H9 (cell line): ENCODE measurements at regions not wholly inside any gene's neighbourhood (a gene's known extent, or its start where the extent isn't known, plus 50 kb on each side); places are given as distances from the start of the nearest gene placed in this dataset.

ENCODE experiments used
- DNase-seq: peaks from one replicate; pipeline ENCODE4 v3.0.0-alpha.2; 2017
- H2AFZ ChIP-seq: one replicate; pipeline ENCODE4 v1.6.1; 2013; ENCODE audit warnings: mild to moderate bottlenecking, low read length, control low read depth, moderate library complexity
- H2AK5ac ChIP-seq: 2 replicates; pipeline ENCODE4 v1.6.1; 2013; ENCODE audit warnings: low read length, control low read depth, mixed read lengths; ENCODE audit not compliant: insufficient read length
- H2BK120ac ChIP-seq: one replicate; pipeline ENCODE4 v1.6.1; 2013; ENCODE audit warnings: low read depth, mild to moderate bottlenecking, low read length, control low read depth, inconsistent platforms; ENCODE audit not compliant: poor library complexity, severe bottlenecking
- H2BK12ac ChIP-seq: 2 replicates; pipeline ENCODE4 v1.6.1; 2013; ENCODE audit warnings: low read length, control low read depth, mixed read lengths, low read depth; ENCODE audit not compliant: insufficient read length
- H2BK15ac ChIP-seq: 2 replicates; pipeline ENCODE4 v1.6.1; 2013; ENCODE audit warnings: low read depth, low read length, control low read depth
- H2BK20ac ChIP-seq: one replicate; pipeline ENCODE4 v1.6.1; 2013; ENCODE audit warnings: low read depth, mild to moderate bottlenecking, low read length, control low read depth, inconsistent platforms; ENCODE audit not compliant: poor library complexity, severe bottlenecking
- H2BK5ac ChIP-seq: 2 replicates; pipeline ENCODE4 v1.6.1; 2013; ENCODE audit warnings: low read length, control low read depth, mixed read lengths; ENCODE audit not compliant: insufficient read length
- H3K14ac ChIP-seq: 2 replicates; pipeline ENCODE4 v1.6.1; 2013; ENCODE audit warnings: low read length, control low read depth; ENCODE audit not compliant: insufficient read depth
- H3K18ac ChIP-seq: 2 replicates; pipeline ENCODE4 v1.6.1; 2013; ENCODE audit warnings: low read depth, mild to moderate bottlenecking, mixed read lengths, low read length, control low read depth; ENCODE audit not compliant: insufficient read length
- H3K23ac ChIP-seq: 2 replicates; pipeline ENCODE4 v1.6.1; 2013; ENCODE audit warnings: low read length, control low read depth, mixed read lengths, low read depth; ENCODE audit not compliant: insufficient read length
- H3K23me2 ChIP-seq: 2 replicates; pipeline ENCODE4 v1.6.1; 2013; ENCODE audit warnings: low read depth, mild to moderate bottlenecking, mixed read lengths, low read length, control low read depth; ENCODE audit not compliant: insufficient read length, poor library complexity, severe bottlenecking
- H3K27ac ChIP-seq: 2 replicates; pipeline ENCODE4 v1.5.1; 2013; ENCODE audit warnings: low read length, control low read depth, mixed read lengths, low read depth; ENCODE audit not compliant: insufficient read length
- H3K27me3 ChIP-seq: 2 replicates; pipeline ENCODE4 v1.6.1; 2013; ENCODE audit warnings: low read length, control low read depth, inconsistent platforms; ENCODE audit not compliant: insufficient read depth
- H3K4ac ChIP-seq: 2 replicates; pipeline ENCODE4 v1.6.1; 2013; ENCODE audit warnings: low read depth, mild to moderate bottlenecking, control low read depth, inconsistent platforms, low read length, moderate library complexity
- H3K4me1 ChIP-seq: 2 replicates; pipeline ENCODE4 v1.6.1; 2013; ENCODE audit warnings: low read length, control low read depth, inconsistent platforms; ENCODE audit not compliant: insufficient read depth
- H3K4me2 ChIP-seq: 2 replicates; pipeline ENCODE4 v1.6.1; 2013; ENCODE audit warnings: low read length, control low read depth, mixed read lengths; ENCODE audit not compliant: insufficient read length, insufficient read depth
- H3K56ac ChIP-seq: 2 replicates; pipeline ENCODE4 v1.6.1; 2013; ENCODE audit warnings: low read depth, mild to moderate bottlenecking, mixed read lengths, low read length, control low read depth; ENCODE audit not compliant: insufficient read length
- H3K79me1 ChIP-seq: 2 replicates; pipeline ENCODE4 v1.6.1; 2013; ENCODE audit warnings: low read depth, mild to moderate bottlenecking, moderate library complexity, low read length, control low read depth, inconsistent platforms; ENCODE audit not compliant: insufficient read depth, poor library complexity, severe bottlenecking
- H3K79me2 ChIP-seq: 2 replicates; pipeline ENCODE4 v1.6.1; 2013; ENCODE audit warnings: low read length, control low read depth, inconsistent platforms; ENCODE audit not compliant: insufficient read depth
- H3K9ac ChIP-seq: 2 replicates; pipeline ENCODE4 v1.6.1; 2013; ENCODE audit warnings: low read length, control low read depth, mixed read lengths; ENCODE audit not compliant: insufficient read length; ENCODE audit errors: extremely low read depth
- H3K9me3 ChIP-seq: one replicate; pipeline ENCODE4 v1.6.1; 2013; ENCODE audit warnings: low read depth, low read length, inconsistent platforms; ENCODE audit not compliant: control insufficient read depth
- H3T11ph ChIP-seq: one replicate; pipeline ENCODE4 v1.6.1; 2013; ENCODE audit warnings: mild to moderate bottlenecking, low read length, control low read depth, inconsistent platforms
- H4K20me1 ChIP-seq: one replicate; pipeline ENCODE4 v1.6.1; 2013; ENCODE audit not compliant: control insufficient read depth, insufficient read length, insufficient read depth
- H4K5ac ChIP-seq: 2 replicates; pipeline ENCODE4 v1.6.1; 2013; ENCODE audit warnings: low read depth, mild to moderate bottlenecking, mixed read lengths, low read length, control low read depth; ENCODE audit not compliant: insufficient read length
- H4K8ac ChIP-seq: replicated peaks from 2 replicates; pipeline ENCODE4 v1.6.1; 2013; ENCODE audit warnings: low read length, control low read depth, mixed read lengths, low read depth; ENCODE audit not compliant: insufficient read length
- H4K91ac ChIP-seq: 2 replicates; pipeline ENCODE4 v1.6.1; 2013; ENCODE audit warnings: low read depth, mild to moderate bottlenecking, moderate library complexity, mixed read lengths, low read length, control low read depth; ENCODE audit not compliant: insufficient read length
- H3K27ac Mint-ChIP-seq, 3 experiments: 2 replicates in 2 of 3; 3 replicates in 1 of 3; pipeline ENCODE4 v1.8.0; 2020 to 2021; ENCODE audit warnings: mixed read lengths in 3 of 3, mild to moderate bottlenecking in 1 of 3, moderate library complexity in 1 of 3
- H3K27me3 Mint-ChIP-seq: 2 replicates; pipeline ENCODE4 v1.8.0; 2021; ENCODE audit warnings: low read depth, mild to moderate bottlenecking, moderate library complexity, mixed read lengths
- H3K36me3 Mint-ChIP-seq, 3 experiments: 2 replicates in 2 of 3; 3 replicates in 1 of 3; pipeline ENCODE4 v1.8.0; 2020 to 2021; ENCODE audit warnings: low read depth in 3 of 3, mixed read lengths in 3 of 3; ENCODE audit not compliant: insufficient read depth in 1 of 3
- H3K4me1 Mint-ChIP-seq, 2 experiments: 2 replicates each; pipeline ENCODE4 v1.8.0; 2020; ENCODE audit warnings: mixed read lengths in 2 of 2
- H3K4me3 Mint-ChIP-seq, 2 experiments: 2 replicates in 1 of 2; 3 replicates in 1 of 2; pipeline ENCODE4 v1.8.0; 2020 to 2021; ENCODE audit warnings: mild to moderate bottlenecking in 2 of 2, mixed read lengths in 2 of 2, moderate library complexity in 1 of 2
- H3K9me3 Mint-ChIP-seq, 2 experiments: 2 replicates in 1 of 2; 3 replicates in 1 of 2; pipeline ENCODE4 v1.8.0; 2020; ENCODE audit warnings: mild to moderate bottlenecking in 2 of 2, mixed read lengths in 2 of 2, moderate library complexity in 1 of 2
- CTCF ChIP-seq: fragments of 200-600 bp; sonication (generic); conservative IDR thresholded peaks from 3 replicates; pipeline ENCODE4 v1.8.0; 2021; ENCODE audit warnings: antibody characterized with exemption, mild to moderate bottlenecking
- WGBS: extraction: QIAGEN DNeasy Blood & Tissue Kit; methylation state at CpG from one replicate; pipeline ENCODE4 v1.1.7; 2013; ENCODE audit warnings: missing lambda C conversion rate, low lambda C conversion rate, mixed read lengths; ENCODE audit not compliant: insufficient read length; ENCODE audit errors: extremely low coverage; 5-methylcytosine and 5-hydroxymethylcytosine counted together

- H2BK120ac ChIP-seq: no peak overlapping the region
- no peak for TF ChIP-seq CTCF
- Mint-ChIP-seq H3K4me3 (no peak overlapping the region), H3K27me3 (no peaks in the 10 kb centered on the region), H3K9me3 (no peaks in the 10 kb centered on the region), H3K36me3 (no peaks in the 10 kb centered on the region), H3K27ac (peak overlapping the region in 1 of 3 experiments; percentile 40; a peak in 1 of 7 replicates), H3K4me1 (peaks cover 0 to 3% of the 10 kb centered on the region in 2 experiments; a peak in 2 of 4 replicates)
- no peak overlapping the region for H3K27ac ChIP-seq
- no peak overlapping the region for H3K14ac ChIP-seq
- H2BK5ac ChIP-seq: no peak overlapping the region
- H2AK5ac ChIP-seq: no peak overlapping the region
- H3K23ac ChIP-seq: no peak overlapping the region
- no peaks in the 10 kb centered on the region for H3K27me3 ChIP-seq
- no CpG with 5 or more reads among the region's 4 CpGs for WGBS
- no peaks in the 10 kb centered on the region for H3K79me2 ChIP-seq
- no peak overlapping the region for H3K56ac ChIP-seq
- H3T11ph ChIP-seq: no peak overlapping the region
- H3K4me1 ChIP-seq: no peaks in the 10 kb centered on the region
- no peak overlapping the region for H3K4me2 ChIP-seq
- DNase-seq: no peak
- H3K9ac ChIP-seq: no peak overlapping the region
- no peak overlapping the region for H3K4ac ChIP-seq
- H4K91ac ChIP-seq: no peak overlapping the region
- no peak overlapping the region for H4K8ac ChIP-seq
- H4K5ac ChIP-seq: no peak overlapping the region
- no peak overlapping the region for H2BK20ac ChIP-seq
- no peak overlapping the region for H2BK15ac ChIP-seq
- H3K79me1 ChIP-seq: no peaks in the 10 kb centered on the region
- no peak overlapping the region for H2BK12ac ChIP-seq
- H3K18ac ChIP-seq: no peak overlapping the region
- no peaks in the 10 kb centered on the region for H4K20me1 ChIP-seq
- no peaks in the 10 kb centered on the region for H3K9me3 ChIP-seq
- no peaks in the 10 kb centered on the region for H3K23me2 ChIP-seq
- H2AFZ ChIP-seq: no peak overlapping the region
These were observed 1181.6 kb downstream of the DNAJB9 start for GRCh38 chr7:109751241-109751640.
